ENCODE measurements at regions not wholly inside any gene's neighbourhood (a gene's known extent, or its start where the extent isn't known, plus 50 kb on each side); places are given as distances from the start of the nearest gene placed in this dataset.

DNA sequence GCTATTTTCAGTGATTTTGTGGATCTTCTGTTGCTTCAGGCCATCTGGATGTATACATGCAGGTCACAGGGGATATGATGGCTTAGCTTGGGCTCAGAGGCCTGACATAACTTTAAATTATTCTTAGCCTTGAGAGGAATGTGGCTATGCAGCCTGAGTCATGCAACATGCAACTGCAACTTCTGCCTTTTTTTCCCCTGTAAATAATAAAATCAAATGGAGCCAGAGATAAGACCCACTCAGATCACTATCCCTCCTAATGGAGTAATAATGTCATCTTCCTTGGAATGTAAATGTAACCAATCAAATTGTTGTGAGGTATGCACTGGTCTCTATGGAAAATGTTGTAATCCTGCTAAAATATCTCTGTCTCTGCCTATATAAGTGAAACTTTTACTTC is 54.9 kb downstream of the MAGEB17 start:
- intact Hi-C loops (cut with DNase I) = no loop called here
- DNase-seq (ENCODE audit: low spot score) = no peak

DNA sequence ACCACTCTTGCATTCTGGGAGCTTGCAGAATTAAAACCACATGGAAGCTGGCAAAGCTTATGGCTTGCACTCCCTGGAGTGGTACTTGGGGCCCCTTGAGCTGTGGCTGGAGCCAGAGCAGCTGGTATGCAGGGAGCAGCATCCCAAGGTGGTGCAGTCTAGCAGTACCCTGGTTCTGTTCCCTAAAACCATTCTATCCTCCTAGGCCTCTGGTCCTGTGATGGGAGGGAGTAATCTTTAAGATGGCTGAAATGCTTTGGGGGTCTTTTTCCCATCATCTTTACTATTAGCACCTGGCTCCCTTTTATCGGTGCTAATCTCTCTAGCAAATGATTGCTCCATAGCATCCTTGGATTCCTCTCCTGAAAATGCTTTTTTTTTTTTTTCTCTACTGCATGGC is 56.1 kb downstream of the MAGEB17 start:
- no peak for DNase-seq (ENCODE audit: low spot score)
- intact Hi-C loops (cut with DNase I) = no loop called here

DNA sequence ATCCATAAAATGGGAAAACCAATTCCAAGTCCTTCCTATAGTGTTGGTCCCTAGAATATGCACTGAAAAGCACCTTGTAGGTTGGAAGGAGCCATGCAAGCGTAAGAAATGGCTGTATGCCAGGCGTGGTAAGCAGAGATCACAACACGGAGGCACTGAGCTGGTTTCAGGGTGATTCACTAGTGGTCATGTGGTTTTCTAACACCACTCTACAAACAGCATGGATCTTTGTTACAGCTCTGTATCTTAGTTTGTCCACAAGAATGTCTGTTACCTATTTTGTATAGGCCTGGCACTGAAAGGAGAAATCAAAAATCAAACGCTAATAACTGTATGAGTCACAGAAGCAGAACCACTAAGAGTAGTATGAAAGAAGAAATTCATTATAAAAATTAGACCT is 71.9 kb downstream of the MAGEB17 start:
- intact Hi-C loops (cut with DNase I) = no loop called here
- no peak for DNase-seq (ENCODE audit: low spot score)

DNA sequence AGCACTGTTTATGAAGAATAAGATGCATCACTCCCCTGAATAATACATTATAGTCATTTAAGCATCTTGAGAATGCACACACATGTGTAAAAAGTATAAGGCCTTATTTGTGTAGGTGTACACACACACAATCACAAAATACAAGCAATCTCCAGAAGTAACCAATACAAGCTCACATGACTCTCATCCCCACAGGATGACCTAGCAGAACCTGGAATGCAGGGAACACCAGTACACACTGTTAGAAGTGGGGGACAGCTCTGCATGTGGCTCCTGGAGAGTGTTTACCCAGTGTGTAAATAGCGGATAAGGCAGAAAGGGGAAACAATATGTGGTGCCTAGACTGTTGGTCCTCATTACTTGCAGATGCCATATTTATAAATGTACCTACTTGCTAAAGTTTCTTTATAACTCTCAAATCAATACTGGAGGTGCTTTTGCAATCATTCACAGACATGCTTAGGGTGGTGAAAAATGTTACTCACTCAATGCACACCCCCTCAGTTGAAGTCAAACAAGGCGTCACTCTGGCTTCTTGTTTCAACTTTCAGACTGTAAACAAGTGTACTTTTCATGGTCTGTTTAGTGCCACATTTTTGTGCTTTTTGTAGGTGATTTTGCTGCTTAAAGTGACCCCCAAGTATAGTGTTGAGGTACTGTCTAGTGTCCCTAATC is 73.1 kb downstream of the MAGEB17 start:
- intact Hi-C loops (cut with DNase I) = no loop called here
- no peak for DNase-seq (ENCODE audit: low spot score)

DNA sequence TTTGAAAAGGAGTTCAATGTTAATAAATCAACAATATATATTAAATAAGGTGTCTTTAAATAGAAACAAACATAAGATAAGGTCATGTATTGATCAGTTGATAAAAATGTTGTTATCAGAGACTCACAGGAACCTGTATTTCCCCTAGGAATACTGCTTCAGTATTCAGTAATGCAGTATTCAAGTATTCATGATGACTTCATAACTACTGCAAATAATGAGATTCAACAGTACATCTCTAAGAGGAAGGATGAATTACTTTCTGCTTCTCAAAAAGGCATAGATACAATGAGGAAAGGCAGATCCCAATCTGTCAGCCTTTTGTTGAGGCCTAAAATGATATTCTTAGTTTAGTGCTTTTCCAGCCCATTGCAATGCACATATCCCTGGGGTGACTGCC is 73.7 kb downstream of the MAGEB17 start:
- intact Hi-C loops (cut with DNase I) = no loop called here
- DNase-seq (ENCODE audit: low spot score) = no peak

DNA sequence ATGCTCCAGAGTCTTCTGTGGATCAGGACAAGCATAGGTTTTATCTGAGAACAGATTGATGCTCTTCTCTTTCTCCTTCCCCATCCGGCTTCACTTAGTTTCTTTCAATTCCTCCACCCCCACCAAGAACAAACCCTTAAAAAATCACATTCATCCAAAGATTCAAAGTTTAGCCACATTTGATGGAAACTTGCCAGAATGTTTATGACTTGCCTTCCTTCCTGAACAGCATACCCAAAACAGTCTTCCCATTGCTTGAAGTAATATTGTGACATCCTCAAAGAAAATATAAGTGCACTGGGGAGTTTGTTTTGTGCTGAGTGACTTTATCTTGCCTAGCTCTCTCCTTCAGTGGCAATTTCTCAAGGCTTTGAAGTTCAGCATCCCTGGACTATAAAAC is 83.0 kb downstream of the MAGEB17 start:
- intact Hi-C loops (cut with DNase I) = no loop called here
- DNase-seq (ENCODE audit: low spot score) = no peak

DNA sequence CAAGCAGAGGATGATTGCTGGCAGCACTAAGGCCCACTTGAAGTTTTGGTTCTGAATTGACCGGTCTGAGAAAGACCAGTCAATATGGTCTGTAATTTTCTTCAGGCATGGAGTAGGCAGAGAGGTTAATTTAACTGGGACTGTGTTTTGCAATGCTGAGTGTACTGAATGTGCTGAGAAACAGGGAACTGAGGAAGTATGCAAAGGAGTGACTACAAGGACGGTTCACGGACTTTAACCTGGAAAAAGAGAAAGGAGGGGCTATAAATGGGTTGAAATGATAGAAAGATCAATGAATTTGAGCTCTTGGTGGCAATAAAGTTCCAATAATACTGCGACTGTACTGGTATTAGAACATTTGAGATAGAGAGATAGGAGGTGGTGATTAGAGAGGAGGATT is 84.5 kb downstream of the MAGEB17 start:
- intact Hi-C loops (cut with DNase I) = no loop called here
- DNase-seq (ENCODE audit: low spot score) = no peak

DNA sequence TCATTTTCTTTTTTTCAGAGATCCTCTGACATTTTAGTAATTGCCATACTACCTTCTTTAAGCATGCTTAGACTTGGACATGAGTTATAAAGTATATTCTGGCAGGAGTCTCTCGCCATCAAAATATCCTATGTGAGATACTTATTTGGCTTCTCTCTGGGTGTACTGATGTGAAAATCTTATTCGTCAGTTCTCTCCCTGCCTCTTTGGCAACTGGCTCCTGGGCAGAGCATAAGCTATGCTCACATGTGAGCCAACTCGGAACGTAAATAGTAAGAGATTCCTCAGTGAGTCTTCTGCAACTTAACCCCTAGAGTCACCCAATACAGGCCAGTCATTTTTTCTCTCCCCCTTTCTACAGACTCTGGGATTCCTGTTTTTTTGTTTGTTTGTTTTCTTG is 91.6 kb downstream of the MAGEB17 start:
- intact Hi-C loops (cut with DNase I) = no loop called here
- DNase-seq (ENCODE audit: low spot score) = no peak

DNA sequence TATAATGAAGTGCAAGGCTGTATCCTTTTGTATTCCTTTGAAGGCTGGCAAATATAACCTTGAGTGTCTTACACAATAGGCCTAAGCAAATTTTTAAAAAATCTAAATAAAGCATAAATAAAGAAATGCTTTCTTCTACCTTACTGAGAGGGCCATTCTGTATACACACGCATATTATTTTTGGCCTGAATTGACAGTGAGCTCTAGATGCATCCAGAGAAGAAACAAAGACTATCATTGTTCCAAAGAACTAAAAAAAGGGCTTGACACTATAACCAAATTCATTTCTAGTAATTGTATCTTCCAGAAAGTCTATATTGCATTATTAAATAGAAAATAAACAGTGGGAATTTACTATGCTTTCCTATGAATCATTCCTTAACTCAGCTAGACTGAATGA is 100.2 kb downstream of the MAGEB17 start:
- intact Hi-C loops (cut with DNase I) = no loop called here
- no peak for DNase-seq (ENCODE audit: low spot score)

DNA sequence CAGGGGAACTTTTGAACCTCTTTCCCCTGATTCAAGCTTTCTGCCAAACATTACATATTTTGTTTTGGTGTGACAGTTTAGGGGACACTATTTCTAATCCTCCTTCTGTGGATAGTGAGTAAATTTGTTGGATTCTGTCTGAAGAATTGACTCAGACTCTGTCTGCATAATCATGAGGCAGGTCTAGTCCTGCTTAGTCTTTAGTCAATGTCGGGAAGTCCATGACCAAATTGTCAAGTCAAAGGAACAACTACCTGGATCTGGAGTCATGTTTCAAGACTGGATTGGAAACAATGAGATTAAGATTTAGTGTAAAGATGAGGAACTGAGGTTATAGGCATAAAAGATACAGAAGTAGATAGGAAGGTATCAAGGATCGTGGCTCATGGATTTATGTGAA is 100.9 kb downstream of the MAGEB17 start:
- DNase-seq (ENCODE audit: low spot score) = no peak
- intact Hi-C loops (cut with DNase I) = no loop called here

DNA sequence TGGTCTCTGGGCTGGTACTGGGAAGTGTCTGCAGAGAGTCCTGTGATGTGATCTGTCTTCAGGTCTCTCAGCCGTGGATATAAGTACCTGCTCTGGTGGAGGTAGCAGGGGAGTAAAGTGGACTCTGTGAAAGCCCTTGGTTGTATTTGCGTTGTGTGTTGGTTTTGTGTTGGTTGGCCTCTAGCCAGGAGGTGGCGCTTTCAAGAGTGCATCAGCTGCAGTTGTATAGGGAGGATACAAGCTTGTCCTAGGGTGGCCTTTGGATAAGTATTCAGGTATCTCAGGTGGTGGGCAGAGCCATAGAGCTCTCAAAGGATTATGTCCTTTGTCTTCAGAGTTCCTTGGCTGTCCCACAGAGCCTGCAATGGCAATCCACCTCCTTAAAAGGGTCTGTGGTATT is 111.6 kb downstream of the MAGEB17 start:
- no peak for DNase-seq (ENCODE audit: low spot score)
- intact Hi-C loops (cut with DNase I) = no loop called here

DNA sequence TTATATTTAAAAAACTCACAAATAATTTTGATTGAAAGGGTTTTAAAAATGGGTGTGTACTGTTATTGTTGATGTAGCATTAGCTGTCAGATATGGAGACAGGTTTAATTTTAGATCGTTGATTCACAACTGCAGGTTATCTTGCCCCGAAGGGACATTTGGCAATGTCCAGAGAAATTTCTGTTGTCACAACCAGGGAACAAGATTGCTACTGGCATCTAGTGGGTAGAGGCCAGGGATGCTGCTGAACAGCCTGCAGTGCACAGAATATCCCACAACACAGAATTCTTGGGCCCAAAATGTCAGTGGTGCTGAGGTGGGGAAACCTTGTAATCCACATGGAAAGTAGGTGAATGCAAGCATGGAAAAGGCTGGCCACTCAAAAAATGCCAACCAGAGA is 114.9 kb downstream of the MAGEB17 start:
- intact Hi-C loops (cut with DNase I) = no loop called here

DNA sequence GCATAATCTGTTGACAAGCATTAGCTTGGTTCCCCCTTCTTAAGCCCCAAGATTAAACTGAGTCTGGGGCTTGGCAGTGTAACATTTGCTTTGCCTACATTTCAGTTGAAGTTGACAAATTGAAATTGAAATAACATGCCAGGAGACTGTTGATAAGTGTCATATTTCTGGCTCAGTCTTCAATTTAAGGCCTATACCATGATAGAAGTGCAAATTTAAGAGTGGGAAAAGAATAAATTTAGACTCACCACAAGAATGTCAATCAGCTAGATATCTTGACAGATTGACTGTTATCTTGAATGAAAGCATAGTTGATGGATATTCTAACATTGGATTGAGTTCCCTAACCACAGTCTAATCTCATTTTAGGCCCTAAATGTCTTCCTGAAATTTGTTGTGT is 117.6 kb downstream of the MAGEB17 start:
- intact Hi-C loops (cut with DNase I) = no loop called here
- no peak for DNase-seq (ENCODE audit: low spot score)

More for the DNA sequence above, 114.9 kb downstream of the MAGEB17 start:
- DNase-seq (ENCODE audit: low spot score) = no peak

DNA sequence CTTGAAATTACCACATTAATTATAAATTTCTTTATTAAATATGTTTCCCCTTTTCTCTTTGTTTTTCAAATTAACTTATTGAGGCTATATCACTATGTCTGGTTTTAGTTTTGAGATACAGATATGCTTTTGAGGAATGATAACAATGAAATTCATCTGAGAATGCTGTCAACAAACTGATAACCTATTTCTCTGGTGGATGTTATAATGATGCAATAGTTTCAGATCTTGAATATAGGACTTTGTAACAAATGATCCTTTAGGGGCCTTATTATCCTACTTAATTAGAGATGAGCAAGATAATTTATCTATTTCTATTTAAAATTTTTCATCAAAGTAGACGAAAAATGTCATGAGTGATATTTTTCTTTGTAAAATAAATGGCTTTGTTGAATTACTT is 123.7 kb downstream of the MAGEB17 start:
- no peak for DNase-seq (ENCODE audit: low spot score)
- intact Hi-C loops (cut with DNase I) = no loop called here

DNA sequence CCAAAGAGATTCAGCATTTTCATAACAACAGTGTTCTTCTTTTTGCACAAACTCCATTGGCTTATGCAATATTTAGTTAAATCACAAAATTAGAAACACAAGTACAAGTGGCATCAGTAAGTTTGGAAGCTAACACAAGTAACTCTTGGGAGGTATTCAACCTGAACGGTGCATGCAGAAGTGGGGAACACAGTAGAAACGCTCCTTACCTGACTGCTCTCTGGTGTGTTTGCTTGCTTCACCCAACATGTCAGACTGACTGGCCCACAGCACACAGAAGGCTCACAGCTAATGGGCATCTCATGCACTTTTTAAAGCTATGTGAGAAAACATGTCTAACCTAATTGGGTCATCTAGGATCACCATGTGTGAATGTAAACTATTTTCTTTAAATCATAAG is 133.6 kb downstream of the MAGEB17 start:
- intact Hi-C loops (cut with DNase I) = no loop called here
- no peak for DNase-seq (ENCODE audit: low spot score)

DNA sequence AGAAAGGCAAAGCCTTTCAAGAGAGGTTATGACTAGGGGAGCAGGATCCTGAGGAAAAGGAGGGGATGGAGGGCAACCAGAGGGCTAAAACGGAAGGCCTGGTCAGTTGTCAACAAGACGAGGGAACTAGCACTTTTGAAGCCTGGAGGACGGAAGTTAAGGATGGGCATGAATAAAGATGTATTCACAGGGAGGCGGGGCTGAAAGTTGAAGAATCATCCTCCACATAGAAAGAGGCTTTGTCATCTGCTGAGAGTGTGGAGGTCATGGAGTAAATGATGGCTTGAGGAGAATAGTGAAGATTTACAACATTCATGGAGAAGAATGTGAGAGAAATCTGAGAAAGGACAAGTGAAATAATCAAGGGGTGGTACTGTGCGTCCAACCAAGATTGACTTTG is 137.5 kb downstream of the MAGEB17 start:
- intact Hi-C loops (cut with DNase I) = no loop called here
- DNase-seq (ENCODE audit: low spot score) = no peak

DNA sequence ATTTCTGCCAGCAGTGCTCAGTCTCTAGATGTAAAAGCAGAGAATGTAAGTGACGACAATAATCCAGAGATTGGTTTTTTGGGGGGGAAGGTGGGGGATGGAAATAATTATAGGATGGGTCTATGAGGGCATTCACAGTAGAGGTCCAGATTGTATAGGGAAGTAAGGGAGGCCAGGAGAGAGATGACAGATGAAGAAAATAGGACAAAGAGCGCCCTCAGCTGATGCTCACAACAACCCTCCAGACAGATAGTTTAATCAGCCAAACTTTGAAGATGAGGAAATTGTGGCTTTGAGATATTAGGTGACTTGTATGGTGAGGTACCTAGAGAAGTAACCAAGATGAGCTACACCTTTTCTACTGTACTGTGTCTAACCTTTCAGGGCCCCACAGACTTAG is 137.9 kb downstream of the MAGEB17 start:
- intact Hi-C loops (cut with DNase I) = no loop called here
- DNase-seq (ENCODE audit: low spot score) = no peak

DNA sequence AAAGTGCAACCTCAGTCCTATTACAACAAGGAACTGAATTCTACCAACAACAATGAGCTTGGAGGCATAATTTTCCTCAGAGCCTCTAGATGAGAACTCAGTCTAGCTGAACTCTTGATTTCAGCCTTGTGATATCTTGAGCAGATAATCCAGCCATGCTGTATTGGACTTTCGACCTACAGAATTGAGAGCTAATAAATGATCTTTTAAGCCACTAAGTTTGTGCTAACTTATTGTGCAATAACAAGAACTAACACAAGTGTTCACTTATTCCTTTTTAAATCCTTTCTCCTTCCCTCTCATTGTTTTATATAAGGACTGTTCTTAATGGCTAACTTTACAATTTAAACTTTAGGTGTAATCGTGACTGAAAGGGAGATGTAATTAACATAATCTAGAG is 140.7 kb downstream of the MAGEB17 start:
- DNase-seq (ENCODE audit: low spot score) = no peak
- intact Hi-C loops (cut with DNase I) = no loop called here

DNA sequence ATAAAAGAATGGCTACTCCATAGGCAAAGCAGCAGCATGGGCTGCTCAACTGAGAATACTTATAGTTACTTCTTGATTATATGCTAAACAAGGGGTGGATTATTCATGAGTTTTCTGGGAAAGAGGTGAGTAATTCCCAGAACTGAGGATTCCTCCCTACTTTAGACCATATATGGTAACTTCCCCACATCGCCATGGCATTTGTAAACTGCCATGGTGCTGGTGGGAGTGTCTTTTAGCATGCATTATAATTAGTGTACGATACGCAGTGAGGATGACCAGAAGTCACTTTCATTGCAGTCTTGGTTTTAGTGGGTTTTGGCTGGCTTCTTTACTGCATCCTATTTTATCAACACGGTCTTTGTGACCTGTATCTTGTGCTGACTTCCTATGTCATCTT is 141.5 kb downstream of the MAGEB17 start:
- intact Hi-C loops (cut with DNase I) = no loop called here
- no peak for DNase-seq (ENCODE audit: low spot score)

DNA sequence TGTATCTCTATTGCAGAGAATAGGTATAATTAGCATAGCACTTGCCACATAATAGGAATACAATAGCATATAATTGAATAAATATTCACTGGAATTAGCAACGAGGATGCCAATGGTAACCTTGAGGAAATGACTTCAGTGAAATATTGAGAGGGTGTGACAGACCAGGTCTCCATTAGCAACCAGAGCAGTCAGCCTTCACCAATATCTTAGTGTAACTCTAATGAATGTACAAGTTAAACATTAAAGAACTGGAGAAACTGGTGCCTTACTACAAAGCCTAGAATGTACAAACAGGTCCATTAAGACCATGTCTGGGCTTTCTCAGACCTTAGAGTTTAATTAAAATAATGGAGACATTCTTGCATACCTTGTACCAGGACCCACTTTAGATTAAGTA is 143.0 kb downstream of the MAGEB17 start:
- DNase-seq (ENCODE audit: low spot score) = no peak
- intact Hi-C loops (cut with DNase I) = no loop called here

DNA sequence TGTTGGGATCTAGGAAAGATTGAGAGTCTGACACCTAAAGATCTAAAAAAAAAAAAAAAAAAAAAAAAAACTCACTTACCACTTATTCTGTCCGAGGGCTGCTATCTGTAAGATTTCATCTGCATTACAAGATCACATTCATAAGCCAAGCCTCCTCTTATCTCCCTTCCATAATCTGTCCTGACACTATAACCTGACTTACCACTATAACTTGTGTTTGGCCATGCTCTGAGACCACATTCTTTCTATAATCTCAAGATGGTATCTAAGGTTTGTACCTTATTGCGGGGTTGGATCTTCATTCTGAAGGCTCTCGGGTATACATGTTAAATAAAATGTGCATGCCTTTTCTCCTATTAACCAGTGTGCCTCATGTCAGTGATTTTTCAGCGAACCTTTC is 144.4 kb downstream of the MAGEB17 start:
- DNase-seq (ENCODE audit: low spot score) = no peak
- intact Hi-C loops (cut with DNase I) = no loop called here

All from posterior vena cava (tissue), 2 donors.